Mammary epithelial cell (primary cell): ENCODE measurements at regions not wholly inside any gene's neighbourhood (a gene's known extent, or its start where the extent isn't known, plus 50 kb on each side); places are given as distances from the start of the nearest gene placed in this dataset.

Experiments
- EZH2 ChIP-seq: IDR thresholded peaks from 2 replicates; pipeline ENCODE4 v1.6.1; 2012; ENCODE audit warnings: low read length, inconsistent platforms, borderline replicate concordance
- TF ChIP-seq, protein P1 (sequence below), 2 donors: IDR thresholded peaks in 1 of 2; conservative IDR thresholded peaks in 1 of 2; 2 replicates each; pipeline ENCODE4 v1.5.1; 2011 to 2012; ENCODE audit warnings: inconsistent platforms in 2 of 2, low read length in 2 of 2, mild to moderate bottlenecking in 2 of 2, control low read depth in 1 of 2, low read depth in 1 of 2; ENCODE audit not compliant: insufficient read depth in 1 of 2; ENCODE audit errors: extremely low read depth in 1 of 2

- no peak for TF ChIP-seq EZH2
- TF ChIP-seq, protein P1, sequence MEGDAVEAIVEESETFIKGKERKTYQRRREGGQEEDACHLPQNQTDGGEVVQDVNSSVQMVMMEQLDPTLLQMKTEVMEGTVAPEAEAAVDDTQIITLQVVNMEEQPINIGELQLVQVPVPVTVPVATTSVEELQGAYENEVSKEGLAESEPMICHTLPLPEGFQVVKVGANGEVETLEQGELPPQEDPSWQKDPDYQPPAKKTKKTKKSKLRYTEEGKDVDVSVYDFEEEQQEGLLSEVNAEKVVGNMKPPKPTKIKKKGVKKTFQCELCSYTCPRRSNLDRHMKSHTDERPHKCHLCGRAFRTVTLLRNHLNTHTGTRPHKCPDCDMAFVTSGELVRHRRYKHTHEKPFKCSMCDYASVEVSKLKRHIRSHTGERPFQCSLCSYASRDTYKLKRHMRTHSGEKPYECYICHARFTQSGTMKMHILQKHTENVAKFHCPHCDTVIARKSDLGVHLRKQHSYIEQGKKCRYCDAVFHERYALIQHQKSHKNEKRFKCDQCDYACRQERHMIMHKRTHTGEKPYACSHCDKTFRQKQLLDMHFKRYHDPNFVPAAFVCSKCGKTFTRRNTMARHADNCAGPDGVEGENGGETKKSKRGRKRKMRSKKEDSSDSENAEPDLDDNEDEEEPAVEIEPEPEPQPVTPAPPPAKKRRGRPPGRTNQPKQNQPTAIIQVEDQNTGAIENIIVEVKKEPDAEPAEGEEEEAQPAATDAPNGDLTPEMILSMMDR (conservative IDR thresholded peaks at IDR 0.05 in 1 of 2, IDR thresholded peaks at IDR 0.05 in 1 of 2; ENCODE audit: extremely low read depth in 1 of 2, insufficient read depth in 1 of 2, low read depth in 1 of 2, low read length in 2 of 2), result no peak
Observed at GRCh38 chr2:82795446-82795845, 1663.6 kb downstream of the SUCLG1 start.
